H9 (cell line): ENCODE measurements at regions not wholly inside any gene's neighbourhood (a gene's known extent, or its start where the extent isn't known, plus 50 kb on each side); places are given as distances from the start of the nearest gene placed in this dataset.

ENCODE experiments used
- DNase-seq: peaks from one replicate; pipeline ENCODE4 v3.0.0-alpha.2; 2017
- H2AFZ ChIP-seq: one replicate; pipeline ENCODE4 v1.6.1; 2013; ENCODE audit warnings: mild to moderate bottlenecking, low read length, control low read depth, moderate library complexity
- H2AK5ac ChIP-seq: 2 replicates; pipeline ENCODE4 v1.6.1; 2013; ENCODE audit warnings: low read length, control low read depth, mixed read lengths; ENCODE audit not compliant: insufficient read length
- H2BK120ac ChIP-seq: one replicate; pipeline ENCODE4 v1.6.1; 2013; ENCODE audit warnings: low read depth, mild to moderate bottlenecking, low read length, control low read depth, inconsistent platforms; ENCODE audit not compliant: poor library complexity, severe bottlenecking
- H2BK12ac ChIP-seq: 2 replicates; pipeline ENCODE4 v1.6.1; 2013; ENCODE audit warnings: low read length, control low read depth, mixed read lengths, low read depth; ENCODE audit not compliant: insufficient read length
- H2BK15ac ChIP-seq: 2 replicates; pipeline ENCODE4 v1.6.1; 2013; ENCODE audit warnings: low read depth, low read length, control low read depth
- H2BK20ac ChIP-seq: one replicate; pipeline ENCODE4 v1.6.1; 2013; ENCODE audit warnings: low read depth, mild to moderate bottlenecking, low read length, control low read depth, inconsistent platforms; ENCODE audit not compliant: poor library complexity, severe bottlenecking
- H2BK5ac ChIP-seq: 2 replicates; pipeline ENCODE4 v1.6.1; 2013; ENCODE audit warnings: low read length, control low read depth, mixed read lengths; ENCODE audit not compliant: insufficient read length
- H3K14ac ChIP-seq: 2 replicates; pipeline ENCODE4 v1.6.1; 2013; ENCODE audit warnings: low read length, control low read depth; ENCODE audit not compliant: insufficient read depth
- H3K18ac ChIP-seq: 2 replicates; pipeline ENCODE4 v1.6.1; 2013; ENCODE audit warnings: low read depth, mild to moderate bottlenecking, mixed read lengths, low read length, control low read depth; ENCODE audit not compliant: insufficient read length
- H3K23ac ChIP-seq: 2 replicates; pipeline ENCODE4 v1.6.1; 2013; ENCODE audit warnings: low read length, control low read depth, mixed read lengths, low read depth; ENCODE audit not compliant: insufficient read length
- H3K23me2 ChIP-seq: 2 replicates; pipeline ENCODE4 v1.6.1; 2013; ENCODE audit warnings: low read depth, mild to moderate bottlenecking, mixed read lengths, low read length, control low read depth; ENCODE audit not compliant: insufficient read length, poor library complexity, severe bottlenecking
- H3K27ac ChIP-seq: 2 replicates; pipeline ENCODE4 v1.5.1; 2013; ENCODE audit warnings: low read length, control low read depth, mixed read lengths, low read depth; ENCODE audit not compliant: insufficient read length
- H3K27me3 ChIP-seq: 2 replicates; pipeline ENCODE4 v1.6.1; 2013; ENCODE audit warnings: low read length, control low read depth, inconsistent platforms; ENCODE audit not compliant: insufficient read depth
- H3K4ac ChIP-seq: 2 replicates; pipeline ENCODE4 v1.6.1; 2013; ENCODE audit warnings: low read depth, mild to moderate bottlenecking, control low read depth, inconsistent platforms, low read length, moderate library complexity
- H3K4me1 ChIP-seq: 2 replicates; pipeline ENCODE4 v1.6.1; 2013; ENCODE audit warnings: low read length, control low read depth, inconsistent platforms; ENCODE audit not compliant: insufficient read depth
- H3K4me2 ChIP-seq: 2 replicates; pipeline ENCODE4 v1.6.1; 2013; ENCODE audit warnings: low read length, control low read depth, mixed read lengths; ENCODE audit not compliant: insufficient read length, insufficient read depth
- H3K56ac ChIP-seq: 2 replicates; pipeline ENCODE4 v1.6.1; 2013; ENCODE audit warnings: low read depth, mild to moderate bottlenecking, mixed read lengths, low read length, control low read depth; ENCODE audit not compliant: insufficient read length
- H3K79me1 ChIP-seq: 2 replicates; pipeline ENCODE4 v1.6.1; 2013; ENCODE audit warnings: low read depth, mild to moderate bottlenecking, moderate library complexity, low read length, control low read depth, inconsistent platforms; ENCODE audit not compliant: insufficient read depth, poor library complexity, severe bottlenecking
- H3K79me2 ChIP-seq: 2 replicates; pipeline ENCODE4 v1.6.1; 2013; ENCODE audit warnings: low read length, control low read depth, inconsistent platforms; ENCODE audit not compliant: insufficient read depth
- H3K9ac ChIP-seq: 2 replicates; pipeline ENCODE4 v1.6.1; 2013; ENCODE audit warnings: low read length, control low read depth, mixed read lengths; ENCODE audit not compliant: insufficient read length; ENCODE audit errors: extremely low read depth
- H3K9me3 ChIP-seq: one replicate; pipeline ENCODE4 v1.6.1; 2013; ENCODE audit warnings: low read depth, low read length, inconsistent platforms; ENCODE audit not compliant: control insufficient read depth
- H3T11ph ChIP-seq: one replicate; pipeline ENCODE4 v1.6.1; 2013; ENCODE audit warnings: mild to moderate bottlenecking, low read length, control low read depth, inconsistent platforms
- H4K20me1 ChIP-seq: one replicate; pipeline ENCODE4 v1.6.1; 2013; ENCODE audit not compliant: control insufficient read depth, insufficient read length, insufficient read depth
- H4K5ac ChIP-seq: 2 replicates; pipeline ENCODE4 v1.6.1; 2013; ENCODE audit warnings: low read depth, mild to moderate bottlenecking, mixed read lengths, low read length, control low read depth; ENCODE audit not compliant: insufficient read length
- H4K8ac ChIP-seq: replicated peaks from 2 replicates; pipeline ENCODE4 v1.6.1; 2013; ENCODE audit warnings: low read length, control low read depth, mixed read lengths, low read depth; ENCODE audit not compliant: insufficient read length
- H4K91ac ChIP-seq: 2 replicates; pipeline ENCODE4 v1.6.1; 2013; ENCODE audit warnings: low read depth, mild to moderate bottlenecking, moderate library complexity, mixed read lengths, low read length, control low read depth; ENCODE audit not compliant: insufficient read length
- H3K27ac Mint-ChIP-seq, 3 experiments: 2 replicates in 2 of 3; 3 replicates in 1 of 3; pipeline ENCODE4 v1.8.0; 2020 to 2021; ENCODE audit warnings: mixed read lengths in 3 of 3, mild to moderate bottlenecking in 1 of 3, moderate library complexity in 1 of 3
- H3K27me3 Mint-ChIP-seq: 2 replicates; pipeline ENCODE4 v1.8.0; 2021; ENCODE audit warnings: low read depth, mild to moderate bottlenecking, moderate library complexity, mixed read lengths
- H3K36me3 Mint-ChIP-seq, 3 experiments: 2 replicates in 2 of 3; 3 replicates in 1 of 3; pipeline ENCODE4 v1.8.0; 2020 to 2021; ENCODE audit warnings: low read depth in 3 of 3, mixed read lengths in 3 of 3; ENCODE audit not compliant: insufficient read depth in 1 of 3
- H3K4me1 Mint-ChIP-seq, 2 experiments: 2 replicates each; pipeline ENCODE4 v1.8.0; 2020; ENCODE audit warnings: mixed read lengths in 2 of 2
- H3K4me3 Mint-ChIP-seq, 2 experiments: 2 replicates in 1 of 2; 3 replicates in 1 of 2; pipeline ENCODE4 v1.8.0; 2020 to 2021; ENCODE audit warnings: mild to moderate bottlenecking in 2 of 2, mixed read lengths in 2 of 2, moderate library complexity in 1 of 2
- H3K9me3 Mint-ChIP-seq, 2 experiments: 2 replicates in 1 of 2; 3 replicates in 1 of 2; pipeline ENCODE4 v1.8.0; 2020; ENCODE audit warnings: mild to moderate bottlenecking in 2 of 2, mixed read lengths in 2 of 2, moderate library complexity in 1 of 2
- WGBS: extraction: QIAGEN DNeasy Blood & Tissue Kit; methylation state at CpG from one replicate; pipeline ENCODE4 v1.1.7; 2013; ENCODE audit warnings: missing lambda C conversion rate, low lambda C conversion rate, mixed read lengths; ENCODE audit not compliant: insufficient read length; ENCODE audit errors: extremely low coverage; 5-methylcytosine and 5-hydroxymethylcytosine counted together
- TF ChIP-seq, protein P1 (sequence below): fragments of 200-600 bp; sonication (generic); conservative IDR thresholded peaks from 3 replicates; pipeline ENCODE4 v1.8.0; 2021; ENCODE audit warnings: antibody characterized with exemption, mild to moderate bottlenecking

DNA sequence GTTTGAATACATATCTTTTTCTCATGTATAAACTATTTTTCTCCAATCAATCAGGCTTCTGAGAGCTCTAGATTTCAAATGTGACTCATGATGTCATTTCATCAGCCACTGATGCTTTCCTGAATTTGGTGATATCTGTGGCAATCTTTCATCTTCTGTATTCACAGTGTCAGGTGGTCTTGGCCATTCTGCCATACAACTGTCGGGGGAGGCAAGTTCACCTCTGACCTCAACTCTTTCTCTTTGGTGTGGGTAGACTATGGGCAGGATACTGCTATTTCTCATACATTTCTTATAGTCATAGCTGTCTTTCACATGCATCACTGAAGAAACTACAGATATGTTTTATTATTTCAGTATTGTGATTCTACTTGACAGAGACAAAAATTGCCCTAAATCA is 414.1 kb upstream of the MEF2C start:
- H2BK20ac ChIP-seq, result no peak overlapping the region
- H3K4me1 ChIP-seq, result no peaks in the 10 kb centered on the region
- no peak overlapping the region for H4K91ac ChIP-seq
- no peak overlapping the region for H4K8ac ChIP-seq
- H4K20me1 ChIP-seq, result no peaks in the 10 kb centered on the region
- Mint-ChIP-seq H3K27me3 (no peaks in the 10 kb centered on the region), H3K27ac (no peak overlapping the region), H3K36me3 (no peaks in the 10 kb centered on the region), H3K9me3 (no peaks in the 10 kb centered on the region), H3K4me1 (no peaks in the 10 kb centered on the region), H3K4me3 (no peak overlapping the region)
- H3K23ac ChIP-seq, result no peak overlapping the region
- H2BK120ac ChIP-seq, result no peak overlapping the region
- no peak overlapping the region for H2AFZ ChIP-seq
- H3K27me3 ChIP-seq, result no peaks in the 10 kb centered on the region
- WGBS, result no CpG with 5 or more reads among the region's 1 CpG
- no peak overlapping the region for H2BK5ac ChIP-seq
- no peaks in the 10 kb centered on the region for H3K23me2 ChIP-seq
- TF ChIP-seq, protein P1, sequence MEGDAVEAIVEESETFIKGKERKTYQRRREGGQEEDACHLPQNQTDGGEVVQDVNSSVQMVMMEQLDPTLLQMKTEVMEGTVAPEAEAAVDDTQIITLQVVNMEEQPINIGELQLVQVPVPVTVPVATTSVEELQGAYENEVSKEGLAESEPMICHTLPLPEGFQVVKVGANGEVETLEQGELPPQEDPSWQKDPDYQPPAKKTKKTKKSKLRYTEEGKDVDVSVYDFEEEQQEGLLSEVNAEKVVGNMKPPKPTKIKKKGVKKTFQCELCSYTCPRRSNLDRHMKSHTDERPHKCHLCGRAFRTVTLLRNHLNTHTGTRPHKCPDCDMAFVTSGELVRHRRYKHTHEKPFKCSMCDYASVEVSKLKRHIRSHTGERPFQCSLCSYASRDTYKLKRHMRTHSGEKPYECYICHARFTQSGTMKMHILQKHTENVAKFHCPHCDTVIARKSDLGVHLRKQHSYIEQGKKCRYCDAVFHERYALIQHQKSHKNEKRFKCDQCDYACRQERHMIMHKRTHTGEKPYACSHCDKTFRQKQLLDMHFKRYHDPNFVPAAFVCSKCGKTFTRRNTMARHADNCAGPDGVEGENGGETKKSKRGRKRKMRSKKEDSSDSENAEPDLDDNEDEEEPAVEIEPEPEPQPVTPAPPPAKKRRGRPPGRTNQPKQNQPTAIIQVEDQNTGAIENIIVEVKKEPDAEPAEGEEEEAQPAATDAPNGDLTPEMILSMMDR, result no peak
- H3K18ac ChIP-seq, result no peak overlapping the region
- H3T11ph ChIP-seq, result no peak overlapping the region
- H3K9ac ChIP-seq, result no peak overlapping the region
- no peak overlapping the region for H2AK5ac ChIP-seq
- no peak overlapping the region for H4K5ac ChIP-seq
- H3K79me2 ChIP-seq, result no peaks in the 10 kb centered on the region
- H3K14ac ChIP-seq, result no peak overlapping the region
- DNase-seq, result no peak
- no peak overlapping the region for H3K4ac ChIP-seq
- H2BK12ac ChIP-seq, result no peak overlapping the region
- H3K79me1 ChIP-seq, result no peaks in the 10 kb centered on the region
- no peak overlapping the region for H3K4me2 ChIP-seq
- no peak overlapping the region for H2BK15ac ChIP-seq
- no peak overlapping the region for H3K27ac ChIP-seq
- H3K56ac ChIP-seq, result no peak overlapping the region
- no peaks in the 10 kb centered on the region for H3K9me3 ChIP-seq
